ENCODE measurements at regions not wholly inside any gene's neighbourhood (a gene's known extent, or its start where the extent isn't known, plus 50 kb on each side); places are given as distances from the start of the nearest gene placed in this dataset.

- H3K27me3 Mint-ChIP-seq (ENCODE audit: unreplicated experiment): peaks cover 4% of the 10 kb centered on the region
- no peak overlapping the region for H3K4me3 Mint-ChIP-seq (ENCODE audit: unreplicated experiment)
- no peaks in the 10 kb centered on the region for H3K36me3 Mint-ChIP-seq (ENCODE audit: unreplicated experiment)
- DNase-seq: no peak
- H3K27ac Mint-ChIP-seq (ENCODE audit: unreplicated experiment): no peak overlapping the region
- no peaks in the 10 kb centered on the region for H3K9me3 Mint-ChIP-seq (ENCODE audit: unreplicated experiment)
- H3K4me1 Mint-ChIP-seq (ENCODE audit: low read depth, unreplicated experiment): no peaks in the 10 kb centered on the region
- TF ChIP-seq, protein P1, sequence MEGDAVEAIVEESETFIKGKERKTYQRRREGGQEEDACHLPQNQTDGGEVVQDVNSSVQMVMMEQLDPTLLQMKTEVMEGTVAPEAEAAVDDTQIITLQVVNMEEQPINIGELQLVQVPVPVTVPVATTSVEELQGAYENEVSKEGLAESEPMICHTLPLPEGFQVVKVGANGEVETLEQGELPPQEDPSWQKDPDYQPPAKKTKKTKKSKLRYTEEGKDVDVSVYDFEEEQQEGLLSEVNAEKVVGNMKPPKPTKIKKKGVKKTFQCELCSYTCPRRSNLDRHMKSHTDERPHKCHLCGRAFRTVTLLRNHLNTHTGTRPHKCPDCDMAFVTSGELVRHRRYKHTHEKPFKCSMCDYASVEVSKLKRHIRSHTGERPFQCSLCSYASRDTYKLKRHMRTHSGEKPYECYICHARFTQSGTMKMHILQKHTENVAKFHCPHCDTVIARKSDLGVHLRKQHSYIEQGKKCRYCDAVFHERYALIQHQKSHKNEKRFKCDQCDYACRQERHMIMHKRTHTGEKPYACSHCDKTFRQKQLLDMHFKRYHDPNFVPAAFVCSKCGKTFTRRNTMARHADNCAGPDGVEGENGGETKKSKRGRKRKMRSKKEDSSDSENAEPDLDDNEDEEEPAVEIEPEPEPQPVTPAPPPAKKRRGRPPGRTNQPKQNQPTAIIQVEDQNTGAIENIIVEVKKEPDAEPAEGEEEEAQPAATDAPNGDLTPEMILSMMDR (IDR thresholded peaks at IDR 0.05; ENCODE audit: partially characterized antibody, unreplicated experiment): no peak
Observed at GRCh38 chr7:145919712-145920111, 196.9 kb upstream of the CNTNAP2 start.

DNA sequence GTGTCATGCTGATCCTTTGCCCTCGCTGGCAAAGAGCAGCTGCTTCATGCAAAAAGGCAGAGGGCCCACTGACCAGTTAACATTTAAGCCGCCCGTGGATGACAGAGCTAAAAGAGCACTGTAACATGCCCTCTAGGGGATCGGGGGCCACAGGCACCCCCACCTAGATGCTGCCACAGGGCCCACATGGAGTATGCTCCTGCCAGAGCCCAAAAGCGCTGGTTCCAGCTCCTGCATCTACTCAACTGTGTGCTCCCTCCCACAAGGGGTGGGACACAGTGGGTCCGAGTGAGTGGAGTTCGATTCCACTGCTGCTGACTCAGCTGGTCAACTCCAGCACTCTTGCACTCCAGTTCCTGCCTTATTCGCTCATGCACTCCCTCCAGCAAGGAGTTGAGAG lies 199.8 kb upstream of the CNTNAP2 start:
- DNase-seq: no peak
- Mint-ChIP-seq H3K9me3 (ENCODE audit: unreplicated experiment) (no peaks in the 10 kb centered on the region), H3K4me3 (ENCODE audit: unreplicated experiment) (no peak overlapping the region), H3K36me3 (ENCODE audit: unreplicated experiment) (no peaks in the 10 kb centered on the region), H3K27ac (ENCODE audit: unreplicated experiment) (no peak overlapping the region), H3K27me3 (ENCODE audit: unreplicated experiment) (peaks cover 4% of the 10 kb centered on the region), H3K4me1 (ENCODE audit: low read depth, unreplicated experiment) (no peaks in the 10 kb centered on the region)
- TF ChIP-seq, protein P1 (IDR thresholded peaks at IDR 0.05; ENCODE audit: partially characterized antibody, unreplicated experiment): no peak

- Mint-ChIP-seq H3K4me1 (ENCODE audit: low read depth, unreplicated experiment) (no peaks in the 10 kb centered on the region), H3K27ac (ENCODE audit: unreplicated experiment) (no peak overlapping the region), H3K27me3 (ENCODE audit: unreplicated experiment) (peaks cover 4% of the 10 kb centered on the region), H3K9me3 (ENCODE audit: unreplicated experiment) (no peaks in the 10 kb centered on the region), H3K36me3 (ENCODE audit: unreplicated experiment) (no peaks in the 10 kb centered on the region), H3K4me3 (ENCODE audit: unreplicated experiment) (no peak overlapping the region)
- TF ChIP-seq, protein P1 (IDR thresholded peaks at IDR 0.05; ENCODE audit: partially characterized antibody, unreplicated experiment): no peak
- DNase-seq: no peak
Observed at GRCh38 chr7:145915679-145916078, 200.9 kb upstream of the CNTNAP2 start.

GRCh38 chr7:145909991-145910513 lies 206.5 kb upstream of the CNTNAP2 start:
- Mint-ChIP-seq H3K27ac (ENCODE audit: unreplicated experiment) (no peak overlapping the region), H3K27me3 (ENCODE audit: unreplicated experiment) (no peaks in the 10 kb centered on the region), H3K9me3 (ENCODE audit: unreplicated experiment) (no peaks in the 10 kb centered on the region), H3K4me1 (ENCODE audit: low read depth, unreplicated experiment) (no peaks in the 10 kb centered on the region), H3K4me3 (ENCODE audit: unreplicated experiment) (no peak overlapping the region), H3K36me3 (ENCODE audit: unreplicated experiment) (no peaks in the 10 kb centered on the region)
- TF ChIP-seq, protein P1 (IDR thresholded peaks at IDR 0.05; ENCODE audit: partially characterized antibody, unreplicated experiment): no peak
- DNase-seq: no peak

DNA sequence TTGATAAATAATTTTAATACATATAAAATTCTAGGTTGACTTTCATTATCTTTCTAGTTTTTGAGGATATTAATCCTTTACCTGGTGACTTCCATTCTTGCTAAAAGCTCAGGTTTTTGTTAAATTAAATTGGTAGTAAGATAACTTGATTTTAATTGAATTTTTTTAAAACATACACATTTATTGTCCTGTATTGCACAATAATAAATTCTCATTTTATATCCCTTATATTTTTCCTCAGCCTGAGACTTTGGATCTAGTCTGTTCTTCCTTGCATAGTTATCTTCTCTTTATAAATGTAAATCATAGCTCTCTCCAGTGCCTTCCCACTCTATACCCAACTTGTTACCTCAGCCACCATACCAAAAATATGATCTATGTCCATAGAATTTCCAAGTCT lies 212.9 kb upstream of the CNTNAP2 start:
- H3K27ac Mint-ChIP-seq (ENCODE audit: unreplicated experiment): no peak overlapping the region
- TF ChIP-seq, protein P1 (IDR thresholded peaks at IDR 0.05; ENCODE audit: partially characterized antibody, unreplicated experiment): no peak
- no peak for DNase-seq
- no peaks in the 10 kb centered on the region for H3K27me3 Mint-ChIP-seq (ENCODE audit: unreplicated experiment)
- H3K4me1 Mint-ChIP-seq (ENCODE audit: low read depth, unreplicated experiment): no peaks in the 10 kb centered on the region
- H3K9me3 Mint-ChIP-seq (ENCODE audit: unreplicated experiment): no peaks in the 10 kb centered on the region
- H3K36me3 Mint-ChIP-seq (ENCODE audit: unreplicated experiment): no peaks in the 10 kb centered on the region
- no peak overlapping the region for H3K4me3 Mint-ChIP-seq (ENCODE audit: unreplicated experiment)
